ENCODE measurements at regions not wholly inside any gene's neighbourhood (a gene's known extent, or its start where the extent isn't known, plus 50 kb on each side); places are given as distances from the start of the nearest gene placed in this dataset.

DNA sequence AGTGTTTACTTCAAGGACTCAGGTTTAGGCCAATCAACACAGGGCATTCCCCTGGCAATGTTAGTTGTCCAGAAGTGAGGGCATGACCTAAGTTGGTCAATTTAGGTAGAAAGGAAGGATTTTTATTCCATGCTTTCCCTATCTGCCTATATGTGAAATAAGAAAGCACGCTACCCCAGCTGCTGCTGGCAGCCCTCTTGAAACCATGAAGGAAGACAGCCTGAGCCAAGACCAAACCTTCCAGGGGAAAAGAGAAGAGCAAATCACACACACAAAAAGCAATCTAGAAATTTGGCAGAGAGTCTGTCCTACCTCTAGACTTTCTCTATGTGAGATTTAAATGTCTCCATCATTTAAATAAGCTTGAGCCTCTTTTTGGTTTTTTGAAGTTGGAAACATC is 387.6 kb downstream of the TNS1 start:
- no peak for TF ChIP-seq CTCF (IDR thresholded peaks at IDR 0.05; ENCODE audit: insufficient read depth, low read length, poor library complexity, severe bottlenecking)
- TF ChIP-seq EZH2phosphoT487 (conservative IDR thresholded peaks at IDR 0.05; ENCODE audit: low read length), result no peak

Data from SU-DHL-6 (cell line).